ENCODE measurements at regions not wholly inside any gene's neighbourhood (a gene's known extent, or its start where the extent isn't known, plus 50 kb on each side); places are given as distances from the start of the nearest gene placed in this dataset.

DNA sequence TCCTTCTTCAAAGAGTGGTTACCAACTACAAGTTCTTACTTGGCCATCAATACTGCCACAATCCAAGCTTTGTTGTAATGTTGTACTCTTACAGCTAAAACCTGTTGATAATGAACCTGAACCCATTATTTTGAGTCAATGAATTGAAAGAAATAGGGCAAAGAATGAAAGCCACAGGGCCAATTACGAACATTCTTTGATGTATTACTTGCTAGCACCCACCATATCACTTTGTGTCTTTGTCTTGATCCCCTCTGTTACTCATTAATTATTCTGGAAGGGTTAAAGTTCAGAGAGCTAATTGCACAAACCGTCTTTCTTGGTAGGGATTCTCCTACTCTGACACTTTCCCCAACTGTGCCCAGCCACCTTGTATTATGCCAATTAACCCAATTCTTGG lies 53.2 kb upstream of the TFEC start:
- peak; percentile 87 for DNase-seq (ENCODE audit: low read depth)

DNA sequence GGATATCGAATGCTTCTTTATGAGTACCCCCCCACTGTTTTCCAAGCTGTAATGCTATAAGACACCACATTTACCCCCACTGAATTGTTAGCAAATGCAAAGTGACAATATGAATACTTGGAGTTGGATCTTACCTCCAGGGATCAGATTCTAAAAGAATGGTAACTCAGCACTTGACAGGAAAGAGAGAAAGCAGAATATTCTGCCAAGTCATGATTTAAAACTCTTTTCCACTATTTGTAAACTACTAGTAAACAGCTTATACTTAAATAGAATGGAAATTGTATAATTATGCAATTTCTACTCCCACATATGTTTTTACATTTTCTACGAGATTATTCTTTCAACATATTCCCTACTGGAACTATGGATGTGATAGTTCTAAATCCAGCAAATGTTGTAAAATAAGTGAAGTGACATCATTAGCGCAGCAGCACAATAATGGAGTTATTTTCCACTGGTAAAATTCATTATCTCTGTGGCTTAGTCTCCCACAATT lies 56.0 kb upstream of the TFEC start:
- DNase-seq (ENCODE audit: low read depth): no peak

DNA sequence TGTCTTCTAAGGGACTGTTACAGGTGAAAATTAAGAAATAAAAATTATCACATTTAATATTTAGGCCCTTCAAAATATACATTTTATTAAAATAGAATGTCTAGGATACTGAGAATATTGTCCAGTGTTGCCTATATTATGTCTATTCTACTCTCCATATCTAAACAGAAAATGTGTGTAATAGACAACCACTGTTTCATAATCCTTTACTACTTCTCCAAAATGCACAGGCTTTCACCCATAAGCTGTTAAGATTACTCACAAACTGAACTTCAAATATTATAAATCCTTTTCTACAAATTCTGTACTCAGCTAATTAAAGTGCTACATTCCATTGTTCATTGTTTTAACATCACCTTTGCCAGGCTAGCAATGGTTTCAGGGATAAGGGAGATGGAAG lies 56.7 kb upstream of the TFEC start:
- no peak for DNase-seq (ENCODE audit: low read depth)

DNA sequence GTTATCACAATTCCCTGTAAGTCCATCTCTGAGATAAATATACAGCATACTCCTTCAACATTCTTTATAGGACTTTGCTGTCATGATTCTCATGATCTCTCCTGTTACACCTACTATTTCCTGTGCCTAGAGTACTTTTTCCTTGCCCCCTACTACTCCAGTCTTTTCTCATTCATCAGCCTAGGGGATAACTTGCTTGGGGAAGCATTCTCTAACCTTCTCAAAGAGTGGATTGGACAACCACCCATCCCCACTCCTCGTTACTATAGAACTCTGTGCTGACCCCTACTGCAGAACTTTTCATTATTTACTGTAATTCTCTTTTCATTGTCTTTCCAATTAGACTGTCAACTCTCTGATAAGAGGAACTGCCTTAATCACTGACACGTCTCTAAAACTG lies 57.4 kb upstream of the TFEC start:
- DNase-seq (ENCODE audit: low read depth): no peak

DNA sequence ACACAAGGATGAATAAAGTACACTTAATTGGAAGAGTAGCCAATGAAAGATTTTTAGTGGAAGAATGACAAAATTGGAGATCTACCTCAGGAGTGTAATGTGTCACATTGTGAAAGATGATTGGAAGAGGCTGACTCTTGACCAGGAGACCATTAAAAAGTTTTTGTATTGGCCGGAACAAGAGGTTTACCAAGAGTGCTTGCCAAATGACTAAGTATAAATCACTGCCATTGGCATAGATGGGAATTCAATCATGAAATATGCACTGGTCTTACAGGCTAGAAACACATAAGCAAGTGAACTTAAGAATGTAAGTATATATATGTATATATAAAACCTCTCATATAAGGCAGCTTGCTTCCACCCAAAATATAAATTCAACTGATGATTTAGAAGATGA lies 58.7 kb upstream of the TFEC start:
- DNase-seq (ENCODE audit: low read depth): no peak

DNA sequence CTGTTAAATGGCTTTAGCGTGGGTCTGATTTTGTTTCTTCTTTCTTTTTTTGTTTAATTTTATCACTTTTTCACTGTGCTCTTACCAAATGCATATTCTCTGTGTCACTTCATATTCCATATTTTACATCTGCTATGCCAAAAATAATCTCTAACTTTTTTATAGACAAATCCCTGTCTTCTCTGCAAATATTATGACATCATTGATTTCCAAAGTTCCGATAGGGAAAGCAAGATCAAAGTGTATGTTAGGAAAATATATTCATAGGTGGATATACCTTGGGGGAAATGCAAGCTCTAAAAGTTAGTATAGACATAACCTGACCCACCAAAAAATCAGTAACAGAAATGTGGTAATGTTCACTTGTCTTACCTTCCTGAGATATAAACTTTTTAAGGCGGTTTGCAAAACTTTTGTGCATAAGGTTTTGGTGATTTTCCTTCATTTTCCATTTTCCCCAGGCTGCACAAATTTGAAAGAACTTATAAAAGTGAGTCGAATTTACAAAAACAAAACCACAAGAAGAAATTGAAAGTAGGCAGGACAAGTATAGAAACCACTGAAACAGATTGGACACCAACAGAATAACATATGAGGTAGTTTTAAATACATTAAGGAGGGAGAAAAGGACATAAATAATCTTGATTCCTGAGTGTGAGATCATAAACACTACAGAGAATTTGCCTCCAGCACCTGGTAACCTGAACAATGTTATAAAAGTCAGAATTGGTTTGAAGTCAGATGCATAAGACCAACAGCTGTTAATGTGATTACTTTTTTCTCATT lies 63.1 kb upstream of the TFEC start:
- no peak for DNase-seq (ENCODE audit: low read depth)

DNA sequence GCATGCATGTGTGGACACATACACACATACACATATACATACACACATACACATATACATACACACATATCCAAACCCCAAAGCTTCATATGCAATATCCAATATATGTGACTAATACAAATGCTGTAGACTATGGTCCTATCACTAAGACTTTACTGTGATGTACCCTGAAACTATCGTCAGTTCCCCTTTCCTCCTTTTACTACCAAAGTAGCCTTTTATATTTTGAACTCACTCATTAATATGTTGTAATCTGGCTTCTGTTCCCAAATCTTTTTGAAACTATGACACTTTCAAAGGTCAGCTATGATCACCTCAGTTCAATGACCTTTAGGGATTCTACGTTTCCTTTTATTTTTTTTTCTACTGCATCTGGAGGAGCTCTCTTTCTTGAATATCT lies 64.8 kb upstream of the TFEC start:
- DNase-seq (ENCODE audit: low read depth): no peak

DNA sequence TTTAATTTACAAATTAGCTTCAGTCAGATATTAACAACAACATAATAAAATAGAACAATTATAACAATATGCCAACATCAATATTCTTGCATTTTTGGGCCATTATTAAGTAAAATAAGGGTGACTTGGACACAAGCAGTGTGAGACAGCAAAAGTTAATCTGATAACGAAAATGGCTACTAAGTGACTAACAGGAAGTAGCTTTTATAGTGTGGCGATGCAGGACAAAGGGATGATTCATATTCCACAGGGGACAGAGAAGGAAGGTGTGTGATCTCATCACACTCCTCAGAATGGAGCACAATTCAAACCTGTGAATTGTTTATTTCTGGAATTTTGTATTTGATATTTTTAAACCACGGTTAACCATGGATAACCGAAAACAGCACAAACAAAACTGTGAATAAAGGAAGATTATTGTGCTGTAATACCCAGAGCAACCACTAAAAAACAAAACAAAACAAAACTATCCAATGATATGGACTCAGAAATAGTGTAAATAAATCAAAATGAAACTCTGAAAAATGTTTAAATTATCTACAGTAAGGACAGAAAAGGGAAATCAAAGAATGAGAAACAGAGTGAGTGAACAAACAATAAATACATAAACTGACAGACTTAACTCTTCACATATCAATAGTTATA lies 66.9 kb upstream of the TFEC start:
- DNase-seq (ENCODE audit: low read depth): peak; percentile 79

DNA sequence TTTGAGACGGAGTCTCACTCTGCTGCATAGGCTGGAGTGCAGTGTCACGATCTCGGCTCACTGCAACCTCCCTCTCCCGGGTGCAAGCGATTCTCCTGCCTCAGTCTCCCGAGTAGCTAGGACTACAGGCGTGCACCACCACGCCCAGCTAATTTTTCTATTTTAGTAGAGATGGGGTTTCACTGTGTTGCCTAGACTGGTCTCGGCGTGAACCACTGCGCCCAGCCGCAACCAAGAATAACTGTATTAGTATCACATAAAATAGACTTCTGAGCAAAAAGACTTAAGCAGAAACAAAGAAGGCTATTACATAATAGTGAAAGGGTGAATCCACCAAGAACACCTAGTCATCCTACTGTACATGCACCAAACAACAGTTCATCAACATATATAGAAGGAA lies 67.6 kb upstream of the TFEC start:
- DNase-seq (ENCODE audit: low read depth): no peak

DNA sequence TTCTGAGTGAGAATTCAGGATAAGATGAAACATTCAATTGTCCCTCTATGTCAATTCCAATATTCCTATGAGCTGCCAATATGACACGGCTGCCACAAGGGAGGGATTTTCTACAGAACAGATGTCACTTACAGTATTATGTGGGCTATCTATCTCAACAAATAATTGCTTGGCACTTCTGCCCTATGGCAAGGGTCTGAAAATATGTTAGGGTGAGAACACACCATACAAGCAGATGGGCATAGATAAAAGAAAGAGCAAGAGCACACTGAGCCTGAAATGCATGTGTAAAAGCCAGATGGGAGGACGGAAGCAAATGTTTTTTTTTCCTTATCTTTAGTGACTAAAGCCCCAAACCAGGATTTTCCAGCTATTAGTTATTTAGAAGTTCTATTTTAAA lies 70.1 kb upstream of the TFEC start:
- no peak for DNase-seq (ENCODE audit: low read depth)

DNA sequence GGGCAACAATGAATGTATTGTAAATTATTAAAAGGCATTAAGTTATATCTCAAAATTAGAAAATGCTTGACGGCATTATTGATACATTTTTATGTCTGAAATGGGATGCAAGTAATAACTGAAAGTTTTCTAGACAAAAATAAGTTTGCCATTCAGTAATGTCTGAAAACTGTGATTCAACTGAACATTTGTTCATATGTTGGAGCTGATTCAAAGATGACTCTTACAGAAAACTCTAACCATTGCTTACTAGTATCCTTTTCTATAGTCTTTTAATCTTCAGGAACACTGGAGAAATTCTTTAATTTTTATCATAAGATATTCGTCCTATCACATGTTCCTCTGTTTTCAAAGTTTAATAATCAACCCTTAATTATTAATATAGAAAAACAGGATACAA lies 71.1 kb upstream of the TFEC start:
- no peak for DNase-seq (ENCODE audit: low read depth)

DNA sequence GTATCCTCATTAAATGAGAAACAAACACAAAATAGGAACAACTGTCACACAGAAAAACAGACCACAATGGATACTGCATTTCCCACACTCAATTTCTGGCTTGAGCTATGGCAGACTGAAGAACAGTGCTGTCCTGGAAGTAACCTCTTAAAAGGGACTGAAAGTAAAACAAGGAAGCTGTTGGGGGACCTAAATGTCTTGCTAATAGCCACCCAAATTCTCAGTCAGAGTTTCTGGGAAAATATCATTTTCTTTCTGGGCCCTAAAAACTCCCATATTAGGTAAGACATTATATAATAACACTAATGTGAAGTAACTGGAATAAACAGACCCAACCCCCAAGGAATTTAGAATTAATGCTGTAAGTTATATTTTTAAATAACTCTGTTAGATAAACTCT lies 80.9 kb upstream of the TFEC start:
- no peak for DNase-seq (ENCODE audit: low read depth)

DNA sequence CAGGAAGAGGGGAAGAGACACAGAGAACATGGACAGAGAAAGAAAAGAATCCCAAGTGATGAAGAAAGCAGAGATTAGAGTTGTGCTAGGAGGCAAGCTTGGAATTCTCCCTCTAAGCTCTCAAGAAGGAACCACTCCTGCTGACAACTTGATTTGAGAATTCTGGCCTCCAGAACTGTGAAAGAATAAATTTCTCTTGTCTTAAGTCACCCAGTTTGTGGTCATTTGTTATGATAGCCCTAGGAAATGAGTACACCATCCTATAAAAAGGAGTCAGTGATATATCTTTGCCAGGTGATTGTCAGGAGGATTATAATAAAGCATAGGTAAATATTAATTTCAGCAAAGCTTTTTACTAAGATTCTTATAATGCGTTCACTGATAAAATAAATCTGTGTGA lies 82.7 kb upstream of the TFEC start:
- peak; percentile 23 for DNase-seq (ENCODE audit: low read depth)

DNA sequence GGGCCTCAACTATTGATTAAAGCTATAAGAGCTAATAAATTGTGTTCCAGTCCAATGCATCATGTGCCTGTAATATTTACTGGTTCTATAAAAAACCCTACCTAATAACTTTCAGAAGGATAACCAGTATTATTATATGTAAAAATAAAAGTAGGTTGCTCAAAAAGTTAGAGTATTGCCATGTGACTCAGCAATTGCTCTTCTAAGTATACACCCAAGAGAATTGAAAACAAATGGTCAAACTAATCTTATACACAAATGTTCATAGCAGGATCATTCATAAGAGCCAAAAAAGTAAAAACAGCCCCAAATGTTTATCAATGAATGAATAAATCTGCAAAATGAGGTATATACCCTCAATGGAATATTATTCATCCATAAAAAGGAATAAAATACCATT lies 89.5 kb upstream of the TES start:
- DNase-seq (ENCODE audit: low read depth): no peak

DNA sequence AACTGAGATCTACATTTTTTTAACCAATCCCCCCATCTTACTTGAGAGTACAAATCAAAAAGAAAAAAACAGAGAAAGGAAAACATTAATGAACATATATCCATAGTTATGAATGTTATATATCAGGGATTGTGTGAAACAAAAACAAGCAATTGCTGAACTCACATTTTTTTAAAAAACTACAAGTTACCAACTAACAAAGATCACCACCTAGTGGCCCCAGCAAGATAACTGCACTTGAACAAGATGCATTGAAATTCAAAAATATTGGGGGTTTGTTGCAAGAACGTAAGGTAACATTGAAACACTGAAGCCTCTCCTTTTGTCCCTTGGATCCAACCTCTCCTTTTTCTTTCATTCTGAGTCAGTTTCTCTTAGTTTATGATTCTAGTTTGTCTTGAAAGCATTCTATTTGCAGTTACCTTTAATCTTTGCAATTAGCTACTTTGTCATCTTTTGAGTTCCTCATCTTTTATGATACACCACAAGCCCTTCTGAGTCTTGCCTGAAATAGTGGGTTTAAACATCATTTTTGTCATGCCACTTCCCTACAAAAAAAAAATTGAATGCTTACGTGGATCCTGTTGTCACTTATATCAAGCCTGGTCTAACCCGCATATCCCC lies 87.3 kb upstream of the TES start:
- peak; percentile 65 for DNase-seq (ENCODE audit: low read depth)

DNA sequence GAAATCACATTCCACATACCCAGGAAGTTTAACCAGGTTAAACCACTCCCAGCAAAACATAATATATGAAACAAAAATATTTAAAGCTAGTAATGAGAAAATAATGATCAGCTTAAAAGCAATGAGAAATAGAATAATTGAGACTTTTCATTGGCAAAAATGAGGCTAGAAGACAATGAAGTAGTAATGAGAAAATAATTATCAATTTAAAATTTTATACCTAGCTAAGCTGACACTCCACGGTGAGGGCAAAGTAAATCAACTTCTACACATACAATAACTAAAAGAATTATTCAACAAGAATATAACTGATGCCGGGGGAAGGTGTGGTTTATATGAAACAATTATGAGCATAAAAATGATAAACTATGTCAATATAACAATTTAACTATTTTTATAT lies 82.2 kb upstream of the TES start:
- DNase-seq (ENCODE audit: low read depth): no peak

DNA sequence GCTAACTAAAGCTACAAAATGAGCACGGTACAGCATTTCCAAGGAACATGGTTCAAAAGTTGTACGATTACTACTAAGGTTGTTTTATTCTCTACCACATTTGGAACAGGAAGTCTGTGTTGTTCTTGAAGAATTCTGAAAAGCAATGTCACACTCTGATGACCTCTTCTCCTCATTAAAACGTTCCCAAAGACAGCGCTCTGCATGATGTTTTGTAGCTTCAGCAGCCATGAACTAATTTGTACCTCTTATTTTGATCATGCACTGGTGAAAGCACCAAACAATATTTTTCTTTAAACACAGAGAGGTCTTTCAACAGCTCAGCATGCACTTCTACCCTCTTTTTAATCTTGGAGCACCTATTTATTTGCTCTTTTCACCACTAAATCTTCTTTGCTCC lies 75.0 kb upstream of the TES start:
- DNase-seq (ENCODE audit: low read depth): no peak

DNA sequence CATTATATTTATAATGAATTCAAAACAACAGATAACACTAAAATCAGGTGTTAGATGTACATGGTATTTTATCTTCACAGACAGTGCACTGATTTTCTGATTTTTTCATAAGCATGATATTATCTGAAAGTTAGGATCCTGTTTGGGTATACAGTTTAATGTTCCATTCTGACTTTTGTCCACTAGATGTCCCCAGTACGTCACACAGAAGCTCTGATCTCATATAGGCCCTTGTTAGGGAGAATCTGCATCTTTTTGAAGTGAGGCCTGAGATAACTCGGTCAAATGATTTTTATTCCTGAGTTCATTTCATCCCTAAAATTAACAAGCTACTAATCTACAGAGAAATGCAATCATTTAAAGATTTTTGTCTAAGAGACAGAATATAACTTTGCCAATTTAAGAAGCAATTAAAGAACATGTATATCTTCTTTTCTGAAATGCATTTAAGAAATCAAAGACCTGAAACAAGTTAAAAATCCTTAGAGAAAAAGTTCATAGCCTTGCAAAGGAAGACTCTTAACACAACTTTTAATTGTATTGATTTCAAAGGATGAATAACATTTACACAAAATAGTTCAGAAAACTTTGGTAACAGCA lies 72.0 kb upstream of the TES start:
- DNase-seq (ENCODE audit: low read depth): peak; percentile 70

DNA sequence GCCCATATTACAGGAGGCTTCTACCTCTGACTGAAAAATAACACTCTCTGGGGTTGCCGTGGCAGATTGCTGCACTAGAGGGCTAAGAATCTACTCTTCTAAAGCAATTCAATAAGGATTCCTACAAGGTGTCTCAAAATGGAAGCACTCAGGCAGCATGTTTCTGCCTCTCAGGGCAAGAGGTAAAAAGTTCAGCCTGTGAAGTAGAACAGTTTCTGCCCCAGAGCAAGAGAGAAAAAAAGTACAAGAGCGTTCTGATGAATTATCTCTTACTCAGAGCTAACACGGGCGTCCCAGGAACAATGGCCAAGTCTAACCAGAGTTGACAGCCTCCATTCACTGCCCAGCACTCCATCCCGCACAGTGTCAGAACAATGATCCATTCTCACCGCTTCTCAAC lies 71.3 kb upstream of the TES start:
- peak; percentile 30 for DNase-seq (ENCODE audit: low read depth)

DNA sequence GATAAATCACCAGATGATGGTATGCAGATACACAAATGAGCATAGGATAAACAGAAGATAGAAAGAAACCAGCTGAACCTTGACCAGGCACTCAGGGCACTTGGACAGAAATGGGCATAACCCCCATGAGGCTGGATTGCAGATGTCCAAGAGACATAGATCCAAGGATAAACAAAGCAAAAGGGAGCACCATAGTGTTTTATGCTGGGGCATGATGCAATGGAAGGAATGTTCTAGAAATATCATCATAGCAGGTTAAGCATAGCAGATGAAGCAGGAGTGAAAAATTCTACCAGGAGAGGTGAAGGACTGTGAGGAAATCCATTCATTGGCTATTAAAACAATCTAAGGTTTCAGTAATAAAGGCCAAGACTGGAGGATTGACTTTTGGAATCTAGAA lies 70.5 kb upstream of the TES start:
- no peak for DNase-seq (ENCODE audit: low read depth)

DNA sequence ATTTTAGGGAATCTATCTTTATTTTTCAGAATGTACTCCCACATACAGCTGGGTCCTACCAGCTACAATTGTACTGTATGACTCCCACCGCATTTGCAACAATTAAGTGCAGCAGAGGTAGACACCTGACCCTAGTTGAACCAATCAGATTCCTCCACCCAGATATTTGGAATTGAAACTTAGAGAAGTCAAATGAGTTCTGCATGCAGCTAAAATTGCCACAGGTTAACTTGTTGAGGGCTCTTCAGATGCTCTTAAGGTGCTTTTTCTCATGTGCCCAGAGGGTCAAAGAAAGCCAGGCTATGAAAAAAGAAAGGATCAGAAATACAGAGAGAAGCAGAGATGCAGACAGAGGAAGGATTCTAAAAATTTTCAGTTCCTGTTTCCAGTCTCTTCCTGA lies 68.0 kb upstream of the TES start:
- no peak for DNase-seq (ENCODE audit: low read depth)

DNA sequence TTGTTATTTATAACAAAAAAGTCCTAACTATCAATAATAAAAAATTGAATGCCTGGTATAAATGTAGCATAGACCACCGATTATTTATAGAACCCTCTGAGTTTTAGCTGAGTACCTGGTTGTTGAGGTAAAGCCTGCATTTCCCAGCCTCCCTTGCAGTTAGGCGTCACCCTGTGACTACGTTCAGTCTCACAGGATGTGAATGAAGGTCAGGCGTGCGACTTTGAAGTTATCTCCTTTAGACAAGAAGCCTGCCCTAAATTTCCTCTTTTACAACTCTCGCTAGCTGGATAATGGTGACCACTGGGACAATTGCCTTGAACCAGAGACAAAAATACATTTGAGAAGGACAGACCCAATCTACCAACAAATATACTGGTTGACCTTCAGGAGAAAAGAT lies 67.5 kb upstream of the TES start:
- no peak for DNase-seq (ENCODE audit: low read depth)

All from renal cortical epithelial cell (primary cell).